A549 (cell line): ENCODE measurements at regions not wholly inside any gene's neighbourhood (a gene's known extent, or its start where the extent isn't known, plus 50 kb on each side); places are given as distances from the start of the nearest gene placed in this dataset.

Source experiments
- ATAC-seq, 2 experiments: fragments of 200-7000 bp in 1 of 2; fragments of >200 bp in 1 of 2; cut with Nextera tagmentation in 1 of 2; cut with Tn5 transposase in 1 of 2; 3 replicates each; pipeline versions ENCODE4 v1.8.0 to v1.9.1; 2018 to 2020; ENCODE audit warnings: mild to moderate bottlenecking in 1 of 2, moderate library complexity in 1 of 2
- CTCF ChIA-PET: fragments of 300-600 bp; sonication (Branson Sonifier 250); formaldehyde crosslinking; extraction: SDS; loops from one replicate; lab custom pipeline; 2021; ENCODE audit warnings: antibody characterized with exemption, inconsistent platforms; lab: Yijun Ruan, JAX
- POLR2A ChIA-PET: fragments of 350-600 bp; formaldehyde crosslinking; extraction: SDS; loops from one replicate; lab custom pipeline; 2021; ENCODE audit warnings: antibody characterized with exemption, inconsistent platforms; lab: Yijun Ruan, JAX
- DNase-seq, 2 experiments: peaks; one replicate each; pipeline versions ENCODE4 v3.0.0 to v3.0.0-alpha.2; 2011 to 2016; ENCODE audit warnings: low read depth in 1 of 2, low spot score in 1 of 2
- FAIRE-seq: peaks from 2 replicates; lab custom pipeline; 2011; peaks lifted over from hg19 to GRCh38; lab: Jason Lieb, UNC
- H3K27ac ChIP-seq, 2 experiments: fragments of >200 bp; sonication (Bioruptor Twin); formaldehyde crosslinking; 3 replicates each; pipeline ENCODE4 v1.5.1; 2016 to 2017
- H3K4me1 ChIP-seq: fragments of >200 bp; sonication (Bioruptor Twin); formaldehyde crosslinking; 3 replicates; pipeline ENCODE4 v1.6.1; 2016
- H3K4me2 ChIP-seq: fragments of >200 bp; sonication (Bioruptor Twin); formaldehyde crosslinking; 3 replicates; pipeline ENCODE4 v1.6.1; 2016
- H3K4me3 ChIP-seq: fragments of >200 bp; sonication (Bioruptor Twin); formaldehyde crosslinking; 3 replicates; pipeline ENCODE4 v1.5.1; 2016
- H3K9me3 ChIP-seq: fragments of >200 bp; sonication (Bioruptor Twin); formaldehyde crosslinking; 3 replicates; pipeline ENCODE4 v1.6.1; 2016
- CBX2 ChIP-seq: fragments of 200-600 bp; sonication (generic); IDR thresholded peaks from 2 replicates; pipeline ENCODE4 v1.6.1; 2016; ENCODE audit warnings: low read depth, mild to moderate bottlenecking, borderline replicate concordance
- CHD2 ChIP-seq: fragments of 150-350 bp; IDR thresholded peaks from 2 replicates; pipeline ENCODE4 v1.6.1; 2014; ENCODE audit warnings: low read length; ENCODE audit not compliant: partially characterized antibody
- CHD4 ChIP-seq: fragments of 200-600 bp; sonication (generic); IDR thresholded peaks from 2 replicates; pipeline ENCODE4 v1.6.1; 2016; ENCODE audit warnings: antibody characterized with exemption, mild to moderate bottlenecking, borderline replicate concordance
- ESRRA ChIP-seq: fragments of 150-350 bp; IDR thresholded peaks from 2 replicates; pipeline ENCODE4 v1.6.1; 2014; ENCODE audit warnings: mild to moderate bottlenecking, low read length, borderline replicate concordance
- FOSB ChIP-seq: fragments of 250-450 bp; sonication (Bioruptor Pico); IDR thresholded peaks from 2 replicates; pipeline ENCODE4 v1.5.0; 2020; ENCODE audit warnings: mild to moderate bottlenecking, moderate library complexity
- FOSL2 ChIP-seq, 2 experiments: fragments of 450-650 bp in 1 of 2; fragments of >200 bp in 1 of 2; sonication (Bioruptor Twin) in 1 of 2; formaldehyde crosslinking; IDR thresholded peaks; 2 replicates each; pipeline versions ENCODE4 v1.5.0 to v1.6.1; 2016 to 2020; ENCODE audit warnings: mild to moderate bottlenecking in 1 of 2, moderate library complexity in 1 of 2
- HEYL ChIP-seq: fragments of 250-450 bp; sonication (Bioruptor Pico); IDR thresholded peaks from 2 replicates; pipeline ENCODE4 v1.8.0; 2021; ENCODE audit warnings: mild to moderate bottlenecking, moderate library complexity
- HOXB13 ChIP-seq: fragments of 250-450 bp; sonication (Bioruptor Pico); IDR thresholded peaks from 2 replicates; pipeline ENCODE4 v1.5.0; 2020; ENCODE audit warnings: low read depth, mild to moderate bottlenecking, moderate library complexity
- HOXB5 ChIP-seq: fragments of 250-450 bp; sonication (Bioruptor Pico); IDR thresholded peaks from 2 replicates; pipeline ENCODE4 v1.5.0; 2020; ENCODE audit warnings: mild to moderate bottlenecking, moderate library complexity
- JUN ChIP-seq, 2 experiments: fragments of >200 bp; sonication (Bioruptor Twin); formaldehyde crosslinking; IDR thresholded peaks; 2 replicates in 1 of 2; 3 replicates in 1 of 2; pipeline ENCODE4 v1.6.1; 2016 to 2017
- JUNB ChIP-seq: fragments of >200 bp; sonication (Bioruptor Twin); formaldehyde crosslinking; IDR thresholded peaks from 2 replicates; pipeline ENCODE4 v1.6.1; 2016
- MYC ChIP-seq: IDR thresholded peaks from 2 replicates; pipeline ENCODE4 v1.6.1; 2012; ENCODE audit warnings: mild to moderate bottlenecking, inconsistent platforms, low read length, improper control_type of control experiment, borderline replicate concordance
- NFE2L2 ChIP-seq: fragments of 150-350 bp; conservative IDR thresholded peaks from 2 replicates; pipeline ENCODE4 v1.6.1; 2014; ENCODE audit warnings: low read length
- PHF8 ChIP-seq: fragments of 200-600 bp; sonication (generic); IDR thresholded peaks from 2 replicates; pipeline ENCODE4 v1.6.1; 2016; ENCODE audit warnings: low read depth, mild to moderate bottlenecking, antibody characterized with exemption, moderate library complexity, borderline replicate concordance
- POLR2A ChIP-seq: IDR thresholded peaks from 2 replicates; pipeline ENCODE4 v1.6.1; 2012; ENCODE audit warnings: mild to moderate bottlenecking, low read length
- RAD21 ChIP-seq, 2 experiments: fragments of >200 bp in 1 of 2; sonication (Bioruptor Twin) in 1 of 2; formaldehyde crosslinking in 1 of 2; IDR thresholded peaks in 1 of 2; conservative IDR thresholded peaks in 1 of 2; 2 replicates in 1 of 2; 3 replicates in 1 of 2; pipeline ENCODE4 v1.6.1; 2012 to 2018; ENCODE audit warnings: inconsistent platforms in 1 of 2
- RCOR1 ChIP-seq: fragments of 150-350 bp; IDR thresholded peaks from 2 replicates; pipeline ENCODE4 v1.6.1; 2014; ENCODE audit warnings: antibody characterized with exemption, low read length, low read depth
- ZFP36 ChIP-seq: fragments of 450-650 bp; IDR thresholded peaks from 2 replicates; pipeline ENCODE4 v1.6.1; 2014; ENCODE audit warnings: borderline replicate concordance; ENCODE audit not compliant: partially characterized antibody
- WGBS: methylation state at CpG from one replicate; pipeline ENCODE4 v1.1.6; 2017; ENCODE audit errors: missing lambda C conversion rate; 5-methylcytosine and 5-hydroxymethylcytosine counted together
- TF ChIP-seq, protein P1 (sequence below): fragments of 450-650 bp; IDR thresholded peaks from 2 replicates; pipeline ENCODE4 v1.6.1; 2014; ENCODE audit warnings: antibody characterized with exemption
- TF ChIP-seq, protein P2 (sequence below): fragments of 250-450 bp; sonication (Bioruptor Pico); IDR thresholded peaks from 2 replicates; pipeline ENCODE4 v1.5.0; 2020; ENCODE audit warnings: low read depth, mild to moderate bottlenecking, moderate library complexity
- TF ChIP-seq, protein P3 (sequence below): fragments of >200 bp; sonication (Bioruptor Twin); formaldehyde crosslinking; IDR thresholded peaks from 3 replicates; pipeline ENCODE4 v1.5.1; 2016

DNA sequence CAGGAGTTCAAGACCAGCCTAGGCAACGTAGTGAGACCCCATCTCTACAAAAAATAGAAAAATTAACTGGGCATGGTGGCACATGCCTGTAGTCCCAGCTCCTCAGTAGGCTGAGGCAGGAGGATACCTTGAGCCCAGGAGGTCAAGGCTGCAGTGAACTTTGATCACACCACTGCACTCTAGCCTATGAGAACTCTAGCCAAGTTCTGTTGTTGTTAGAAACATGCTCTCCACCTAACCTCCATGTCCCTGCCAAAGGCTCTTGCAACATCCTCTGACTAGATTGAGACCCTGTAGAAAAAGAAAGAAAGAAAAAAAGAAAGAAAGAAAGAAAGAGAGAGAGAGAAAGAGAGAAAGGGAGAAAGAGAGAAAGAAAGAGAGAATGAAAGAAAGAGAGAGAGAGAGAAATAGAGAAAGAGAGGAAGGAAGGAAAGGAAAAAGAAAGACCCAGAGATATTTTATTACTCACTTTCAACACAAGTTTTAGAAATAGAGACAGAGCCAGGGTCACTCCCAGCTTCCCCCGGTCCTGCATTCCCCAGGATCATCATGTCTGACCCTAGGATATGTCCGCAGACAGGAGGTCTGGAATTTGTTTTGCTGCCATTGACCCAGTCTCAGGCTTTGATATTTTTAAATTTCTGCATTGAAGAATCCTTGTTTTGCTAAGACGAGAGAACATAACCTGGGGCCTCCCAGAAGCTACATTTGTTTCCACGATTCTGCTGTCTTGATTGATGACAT, 376.5 kb upstream of the CDH5 start:
- Histone ChIP-seq H3K9me3 (no peaks in the 10 kb centered on the region), H3K4me2 (no peak overlapping the region), H3K4me3 (no peak overlapping the region), H3K27ac (no peak overlapping the region), H3K4me1 (no peaks in the 10 kb centered on the region)
- 13% methylated on average over 5 of the region's 5 CpGs for WGBS
- ATAC-seq (no peak), FAIRE-seq (no peak), DNase-seq (no peak)
- TF ChIP-seq HOXB13 (no peak), JUNB (no peak), HOXB5 (no peak), PHF8 (no peak), MYC (no peak), CHD4 (no peak), FOSL2 (IDR thresholded peaks at IDR 0.05) (no peak), FOSL2 (CRISPR knock-in tag; IDR thresholded peaks at IDR 0.05) (no peak), NFE2L2 (no peak), POLR2A (no peak)
- TF ChIP-seq, protein P1, sequence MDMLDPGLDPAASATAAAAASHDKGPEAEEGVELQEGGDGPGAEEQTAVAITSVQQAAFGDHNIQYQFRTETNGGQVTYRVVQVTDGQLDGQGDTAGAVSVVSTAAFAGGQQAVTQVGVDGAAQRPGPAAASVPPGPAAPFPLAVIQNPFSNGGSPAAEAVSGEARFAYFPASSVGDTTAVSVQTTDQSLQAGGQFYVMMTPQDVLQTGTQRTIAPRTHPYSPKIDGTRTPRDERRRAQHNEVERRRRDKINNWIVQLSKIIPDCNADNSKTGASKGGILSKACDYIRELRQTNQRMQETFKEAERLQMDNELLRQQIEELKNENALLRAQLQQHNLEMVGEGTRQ, result no peak
- ChIA-PET POLR2A (no interaction called here), CTCF (interaction anchor here (1.1 kb wide), 1 partner anchor 12 kb away, joined by 4 read pairs; no protein-coding TSS in a partner anchor)

DNA sequence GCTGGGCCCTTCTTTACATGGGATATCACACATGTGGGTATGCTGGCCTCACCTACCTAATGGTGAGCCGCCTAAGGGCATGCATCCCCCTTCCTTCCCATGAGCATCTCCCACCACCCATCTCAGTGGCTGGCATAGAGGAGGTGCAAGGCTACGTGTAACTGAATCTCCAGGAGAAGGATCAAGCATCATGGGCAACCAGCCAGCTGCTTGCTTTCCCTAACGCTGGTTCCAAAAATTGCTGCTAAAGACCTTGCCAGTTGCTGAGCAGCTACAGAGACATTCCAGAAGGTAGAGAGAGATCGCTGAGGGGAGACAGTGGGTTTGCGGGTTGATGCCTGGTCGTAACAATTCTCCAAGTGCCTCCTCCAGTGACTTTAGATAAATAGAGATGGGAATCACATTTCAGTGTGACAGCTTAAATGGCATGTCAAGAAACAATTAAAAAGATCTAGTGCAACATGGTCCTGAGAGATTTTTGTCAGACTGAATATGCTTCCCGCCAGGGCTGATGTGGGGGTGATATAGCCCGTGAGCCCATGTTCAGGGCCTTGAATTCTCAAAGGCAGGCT, 378.4 kb upstream of the CDH5 start:
- no peaks in the 10 kb centered on the region for H3K4me1 ChIP-seq
- 38% methylated on average over 8 of the region's 8 CpGs for WGBS
- CTCF ChIA-PET, result no interaction called here
- POLR2A ChIA-PET, result no interaction called here
- ATAC-seq (no peak), DNase-seq (no peak), FAIRE-seq (no peak)
- H3K9me3 ChIP-seq, result no peaks in the 10 kb centered on the region
- H3K4me3 ChIP-seq, result no peak overlapping the region
- H3K27ac ChIP-seq, result no peak overlapping the region
- TF ChIP-seq CHD4, result no peak
- no peak for TF ChIP-seq RAD21 (conservative IDR thresholded peaks at IDR 0.05 in 1 of 2, IDR thresholded peaks at IDR 0.05 in 1 of 2)
- TF ChIP-seq JUN (IDR thresholded peaks at IDR 0.05), result no peak
- no peak for TF ChIP-seq NFE2L2
- TF ChIP-seq ZFP36, result no peak
- TF ChIP-seq CBX2, result no peak
- no peak for TF ChIP-seq RCOR1
- TF ChIP-seq, protein P2, sequence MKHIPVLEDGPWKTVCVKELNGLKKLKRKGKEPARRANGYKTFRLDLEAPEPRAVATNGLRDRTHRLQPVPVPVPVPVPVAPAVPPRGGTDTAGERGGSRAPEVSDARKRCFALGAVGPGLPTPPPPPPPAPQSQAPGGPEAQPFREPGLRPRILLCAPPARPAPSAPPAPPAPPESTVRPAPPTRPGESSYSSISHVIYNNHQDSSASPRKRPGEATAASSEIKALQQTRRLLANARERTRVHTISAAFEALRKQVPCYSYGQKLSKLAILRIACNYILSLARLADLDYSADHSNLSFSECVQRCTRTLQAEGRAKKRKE (CRISPR knock-in tag), result no peak
- TF ChIP-seq ESRRA, result no peak
- no peak for TF ChIP-seq FOSB (CRISPR knock-in tag)
- TF ChIP-seq, protein P3, sequence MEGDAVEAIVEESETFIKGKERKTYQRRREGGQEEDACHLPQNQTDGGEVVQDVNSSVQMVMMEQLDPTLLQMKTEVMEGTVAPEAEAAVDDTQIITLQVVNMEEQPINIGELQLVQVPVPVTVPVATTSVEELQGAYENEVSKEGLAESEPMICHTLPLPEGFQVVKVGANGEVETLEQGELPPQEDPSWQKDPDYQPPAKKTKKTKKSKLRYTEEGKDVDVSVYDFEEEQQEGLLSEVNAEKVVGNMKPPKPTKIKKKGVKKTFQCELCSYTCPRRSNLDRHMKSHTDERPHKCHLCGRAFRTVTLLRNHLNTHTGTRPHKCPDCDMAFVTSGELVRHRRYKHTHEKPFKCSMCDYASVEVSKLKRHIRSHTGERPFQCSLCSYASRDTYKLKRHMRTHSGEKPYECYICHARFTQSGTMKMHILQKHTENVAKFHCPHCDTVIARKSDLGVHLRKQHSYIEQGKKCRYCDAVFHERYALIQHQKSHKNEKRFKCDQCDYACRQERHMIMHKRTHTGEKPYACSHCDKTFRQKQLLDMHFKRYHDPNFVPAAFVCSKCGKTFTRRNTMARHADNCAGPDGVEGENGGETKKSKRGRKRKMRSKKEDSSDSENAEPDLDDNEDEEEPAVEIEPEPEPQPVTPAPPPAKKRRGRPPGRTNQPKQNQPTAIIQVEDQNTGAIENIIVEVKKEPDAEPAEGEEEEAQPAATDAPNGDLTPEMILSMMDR, result no peak
- no peak for TF ChIP-seq CHD2
- no peak for TF ChIP-seq HEYL
- no peak overlapping the region for H3K4me2 ChIP-seq
